ENCODE measurements at regions not wholly inside any gene's neighbourhood (a gene's known extent, or its start where the extent isn't known, plus 50 kb on each side); places are given as distances from the start of the nearest gene placed in this dataset.

DNA sequence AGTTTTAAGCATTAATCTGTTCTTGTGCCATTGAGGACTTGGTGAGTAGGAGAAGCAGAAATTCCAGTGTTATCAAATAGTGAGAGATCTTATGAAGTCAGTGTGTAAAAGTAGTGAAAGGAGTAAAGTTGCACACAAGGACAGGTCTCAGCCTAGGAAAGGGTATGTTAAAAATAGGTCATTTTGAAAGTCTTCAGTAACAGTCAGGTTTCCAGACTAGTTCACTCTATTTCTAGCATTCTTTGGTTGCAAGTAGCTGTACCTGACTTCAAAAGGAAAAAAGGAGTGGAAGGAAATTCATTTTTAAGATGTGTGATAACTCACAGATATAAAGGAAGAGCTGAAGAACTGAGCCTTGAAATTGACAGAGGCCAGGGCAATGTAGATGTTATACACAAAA, 250.1 kb upstream of the SATB1 start:
- Histone ChIP-seq H3K9me3 (ENCODE audit: insufficient read depth, low read length, severe bottlenecking) (no peaks in the 10 kb centered on the region), H2AFZ (ENCODE audit: low read depth, low read length) (no peak overlapping the region), H3K27me3 (ENCODE audit: insufficient read depth, low read length, poor library complexity) (no peaks in the 10 kb centered on the region), H3K9ac (ENCODE audit: low read depth, low read length) (no peak overlapping the region), H3K4me1 (ENCODE audit: insufficient read depth, low read length) (no peaks in the 10 kb centered on the region), H3K27ac (ENCODE audit: low read length) (no peak overlapping the region), H3K79me2 (ENCODE audit: insufficient read depth, low read length) (no peaks in the 10 kb centered on the region), H3K36me3 (ENCODE audit: insufficient read depth, low read length) (no peaks in the 10 kb centered on the region), H3K4me3 (ENCODE audit: low read depth in 1 of 2, low read length in 2 of 2) (no peak overlapping the region), H4K20me1 (ENCODE audit: insufficient read depth, low read length) (no peaks in the 10 kb centered on the region), H3K4me2 (ENCODE audit: insufficient read depth, low read length) (no peak overlapping the region)
- TF ChIP-seq CTCF (IDR thresholded peaks at IDR 0.05; ENCODE audit: borderline replicate concordance, extremely low read depth, low read length, poor library complexity, severe bottlenecking), result no peak
- TF ChIP-seq EZH2 (IDR thresholded peaks at IDR 0.05; ENCODE audit: borderline replicate concordance, low read depth, low read length, severe bottlenecking), result no peak
- DNase-seq (no peak), ATAC-seq (ENCODE audit: insufficient read depth, low read depth) (no peak)

GRCh38 chr3:18672561-18672960, 247.4 kb upstream of the SATB1 start:
- no peak overlapping the region for H3K27ac ChIP-seq (ENCODE audit: low read length)
- no peaks in the 10 kb centered on the region for H3K79me2 ChIP-seq (ENCODE audit: insufficient read depth, low read length)
- no peak overlapping the region for H3K9ac ChIP-seq (ENCODE audit: low read depth, low read length)
- H4K20me1 ChIP-seq (ENCODE audit: insufficient read depth, low read length), result no peaks in the 10 kb centered on the region
- DNase-seq, result no peak
- no peak for TF ChIP-seq EZH2 (IDR thresholded peaks at IDR 0.05; ENCODE audit: borderline replicate concordance, low read depth, low read length, severe bottlenecking)
- TF ChIP-seq CTCF (IDR thresholded peaks at IDR 0.05; ENCODE audit: borderline replicate concordance, extremely low read depth, low read length, poor library complexity, severe bottlenecking), result no peak
- H3K4me2 ChIP-seq (ENCODE audit: insufficient read depth, low read length), result no peak overlapping the region
- no peak overlapping the region for H2AFZ ChIP-seq (ENCODE audit: low read depth, low read length)
- no peaks in the 10 kb centered on the region for H3K27me3 ChIP-seq (ENCODE audit: insufficient read depth, low read length, poor library complexity)
- ATAC-seq (ENCODE audit: insufficient read depth, low read depth), result no peak
- H3K4me3 ChIP-seq (ENCODE audit: low read depth in 1 of 2, low read length in 2 of 2), result no peak overlapping the region
- no peaks in the 10 kb centered on the region for H3K36me3 ChIP-seq (ENCODE audit: insufficient read depth, low read length)
- no peaks in the 10 kb centered on the region for H3K4me1 ChIP-seq (ENCODE audit: insufficient read depth, low read length)
- H3K9me3 ChIP-seq (ENCODE audit: insufficient read depth, low read length, severe bottlenecking), result no peaks in the 10 kb centered on the region

DNA sequence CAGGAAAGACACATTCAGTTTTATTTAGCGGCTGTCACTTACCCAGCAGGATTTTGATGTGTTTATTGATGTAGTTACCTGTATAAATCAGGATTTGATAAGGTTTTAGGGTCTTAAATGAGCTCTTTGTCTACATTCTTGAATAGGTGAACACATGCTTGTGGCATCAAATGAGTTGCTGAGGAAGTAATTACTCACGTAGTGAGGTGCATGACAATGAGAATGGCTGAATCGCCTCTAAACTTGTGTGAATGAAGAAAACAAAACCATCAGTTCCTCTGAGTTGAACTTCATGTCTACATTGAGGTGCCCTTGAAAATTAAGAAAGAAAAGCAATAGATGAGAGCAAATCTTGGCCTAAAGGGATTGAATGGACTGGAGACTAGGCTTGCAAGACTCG, 245.6 kb upstream of the SATB1 start:
- no peak overlapping the region for H3K4me2 ChIP-seq (ENCODE audit: insufficient read depth, low read length)
- no peak overlapping the region for H3K4me3 ChIP-seq (ENCODE audit: low read depth in 1 of 2, low read length in 2 of 2)
- H3K9me3 ChIP-seq (ENCODE audit: insufficient read depth, low read length, severe bottlenecking), result no peaks in the 10 kb centered on the region
- TF ChIP-seq EZH2 (IDR thresholded peaks at IDR 0.05; ENCODE audit: borderline replicate concordance, low read depth, low read length, severe bottlenecking), result no peak
- no peak for TF ChIP-seq CTCF (IDR thresholded peaks at IDR 0.05; ENCODE audit: borderline replicate concordance, extremely low read depth, low read length, poor library complexity, severe bottlenecking)
- no peaks in the 10 kb centered on the region for H3K36me3 ChIP-seq (ENCODE audit: insufficient read depth, low read length)
- no peak overlapping the region for H2AFZ ChIP-seq (ENCODE audit: low read depth, low read length)
- no peaks in the 10 kb centered on the region for H3K27me3 ChIP-seq (ENCODE audit: insufficient read depth, low read length, poor library complexity)
- no peaks in the 10 kb centered on the region for H4K20me1 ChIP-seq (ENCODE audit: insufficient read depth, low read length)
- H3K79me2 ChIP-seq (ENCODE audit: insufficient read depth, low read length), result no peaks in the 10 kb centered on the region
- no peak for DNase-seq
- ATAC-seq (ENCODE audit: insufficient read depth, low read depth), result no peak
- no peaks in the 10 kb centered on the region for H3K4me1 ChIP-seq (ENCODE audit: insufficient read depth, low read length)
- no peak overlapping the region for H3K27ac ChIP-seq (ENCODE audit: low read length)
- no peak overlapping the region for H3K9ac ChIP-seq (ENCODE audit: low read depth, low read length)

DNA sequence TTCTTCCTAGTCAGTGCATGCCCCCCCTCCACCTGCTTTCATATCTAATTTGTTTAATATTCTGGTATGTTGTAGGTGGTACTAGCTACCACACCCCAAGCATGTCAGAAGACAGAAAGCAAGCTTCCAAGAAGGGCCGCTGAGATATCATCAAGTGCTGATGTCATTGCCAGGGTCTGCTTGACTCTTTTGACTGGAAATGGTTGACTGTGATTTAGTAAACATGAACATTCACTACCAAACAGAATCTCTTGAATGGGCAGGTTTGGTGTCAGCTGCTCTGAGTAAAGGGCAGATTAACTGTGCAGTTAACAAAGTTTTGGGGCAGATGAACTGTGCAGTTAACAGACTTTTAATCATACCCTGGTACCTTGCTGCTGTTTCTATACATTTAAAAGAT, 244.2 kb upstream of the SATB1 start:
- no peak overlapping the region for H3K27ac ChIP-seq (ENCODE audit: low read length)
- H3K9me3 ChIP-seq (ENCODE audit: insufficient read depth, low read length, severe bottlenecking), result no peaks in the 10 kb centered on the region
- TF ChIP-seq EZH2 (IDR thresholded peaks at IDR 0.05; ENCODE audit: borderline replicate concordance, low read depth, low read length, severe bottlenecking), result no peak
- no peaks in the 10 kb centered on the region for H3K4me1 ChIP-seq (ENCODE audit: insufficient read depth, low read length)
- H3K27me3 ChIP-seq (ENCODE audit: insufficient read depth, low read length, poor library complexity), result no peaks in the 10 kb centered on the region
- no peaks in the 10 kb centered on the region for H3K36me3 ChIP-seq (ENCODE audit: insufficient read depth, low read length)
- no peak overlapping the region for H3K4me2 ChIP-seq (ENCODE audit: insufficient read depth, low read length)
- no peaks in the 10 kb centered on the region for H3K79me2 ChIP-seq (ENCODE audit: insufficient read depth, low read length)
- DNase-seq (no peak), ATAC-seq (ENCODE audit: insufficient read depth, low read depth) (no peak)
- no peak overlapping the region for H3K4me3 ChIP-seq (ENCODE audit: low read depth in 1 of 2, low read length in 2 of 2)
- no peak overlapping the region for H3K9ac ChIP-seq (ENCODE audit: low read depth, low read length)
- H4K20me1 ChIP-seq (ENCODE audit: insufficient read depth, low read length), result no peaks in the 10 kb centered on the region
- no peak overlapping the region for H2AFZ ChIP-seq (ENCODE audit: low read depth, low read length)

Data from DND-41 (cell line).